Testis (tissue), 2 donors: ENCODE measurements at regions not wholly inside any gene's neighbourhood (a gene's known extent, or its start where the extent isn't known, plus 50 kb on each side); places are given as distances from the start of the nearest gene placed in this dataset.

Source experiments
- DNase-seq: peaks from one replicate; pipeline ENCODE4 v3.0.0-alpha.2; 2019
- H3K27ac ChIP-seq, 2 donors: fragments of 200-600 bp; sonication (generic); one replicate each; pipeline ENCODE4 v1.5.1; 2019
- H3K27me3 ChIP-seq: fragments of 200-600 bp; sonication (generic); one replicate; pipeline ENCODE4 v1.5.1; 2019
- H3K36me3 ChIP-seq: fragments of 200-600 bp; sonication (generic); one replicate; pipeline ENCODE4 v1.5.1; 2017; ENCODE audit warnings: low read depth; ENCODE audit errors: missing control alignments
- H3K4me1 ChIP-seq: fragments of 200-600 bp; sonication (generic); one replicate; pipeline ENCODE4 v1.5.1; 2019
- H3K4me3 ChIP-seq, 2 donors: fragments of 200-600 bp; sonication (generic); one replicate each; pipeline ENCODE4 v1.5.1; 2017 to 2019
- H3K9me3 ChIP-seq: fragments of 200-600 bp; sonication (generic); one replicate; pipeline ENCODE4 v1.5.1; 2017
- POLR2A ChIP-seq: fragments of 450-650 bp; IDR thresholded peaks from one replicate; pipeline ENCODE4 v1.6.1; 2017; ENCODE audit warnings: antibody characterized with exemption, mild to moderate bottlenecking, moderate library complexity
- WGBS, 2 donors: methylation state at CpG; one replicate each; pipeline ENCODE4 v1.1.5; 2018; 5-methylcytosine and 5-hydroxymethylcytosine counted together
- intact Hi-C: fragments of 100-400 bp; cut with DNase I; formaldehyde crosslinking; loops from one replicate; pipeline ENCODE4 v1.15.1; 2023; ENCODE audit warnings: low total_unique reads
- TF ChIP-seq, protein P1 (sequence below), 3 experiments: fragments of 450-650 bp in 2 of 3; fragments of 200-600 bp in 1 of 3; sonication (generic) in 1 of 3; IDR thresholded peaks; one replicate each; pipeline ENCODE4 v1.5.1; 2016 to 2019; ENCODE audit warnings: antibody characterized with exemption in 3 of 3, mild to moderate bottlenecking in 2 of 3, moderate library complexity in 1 of 3

DNA sequence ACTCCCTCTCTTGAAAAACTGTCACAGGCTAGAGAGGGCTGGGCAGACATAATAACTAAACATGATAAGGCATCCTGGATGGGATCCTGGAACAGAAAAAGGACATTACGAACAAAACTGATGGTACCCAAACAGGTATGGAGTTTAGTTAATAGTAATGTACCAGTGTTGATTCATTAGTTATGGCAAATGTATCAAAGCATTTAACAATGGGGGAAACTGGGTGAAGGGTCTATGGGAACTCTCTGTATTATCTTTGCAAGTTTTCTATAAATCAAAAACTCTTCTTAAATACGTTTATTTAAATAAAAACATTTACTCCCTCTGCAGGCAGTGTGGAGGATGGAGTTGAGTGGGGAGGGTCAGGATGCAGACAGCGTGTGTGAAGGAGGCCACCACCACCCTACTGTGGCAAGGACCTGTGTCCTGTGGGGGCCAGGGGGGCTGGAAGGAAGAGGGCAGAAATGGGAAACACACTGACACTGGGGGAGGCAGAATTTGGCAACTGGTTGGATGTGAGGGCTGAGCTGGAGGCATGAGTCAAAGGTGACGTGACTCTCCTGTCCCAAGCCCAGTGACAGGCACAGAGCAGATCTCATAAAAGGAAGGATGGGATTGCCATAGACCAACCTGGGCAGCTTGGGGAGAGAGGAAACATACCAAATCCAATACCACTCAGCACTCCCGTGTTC, 59.6 kb upstream of the ITGA11 start:
- intact Hi-C loops, result no loop called here
- no peak for DNase-seq
- 89 to 93% methylated on average over 5 of the region's 5 CpGs for WGBS, 2 donors
- Histone ChIP-seq H3K4me1 (peaks cover 5% of the 10 kb centered on the region), H3K27ac (no peak overlapping the region), H3K27me3 (no peaks in the 10 kb centered on the region), H3K36me3 (no peaks in the 10 kb centered on the region), H3K9me3 (no peaks in the 10 kb centered on the region), H3K4me3 (no peak overlapping the region)
- TF ChIP-seq, protein P1, sequence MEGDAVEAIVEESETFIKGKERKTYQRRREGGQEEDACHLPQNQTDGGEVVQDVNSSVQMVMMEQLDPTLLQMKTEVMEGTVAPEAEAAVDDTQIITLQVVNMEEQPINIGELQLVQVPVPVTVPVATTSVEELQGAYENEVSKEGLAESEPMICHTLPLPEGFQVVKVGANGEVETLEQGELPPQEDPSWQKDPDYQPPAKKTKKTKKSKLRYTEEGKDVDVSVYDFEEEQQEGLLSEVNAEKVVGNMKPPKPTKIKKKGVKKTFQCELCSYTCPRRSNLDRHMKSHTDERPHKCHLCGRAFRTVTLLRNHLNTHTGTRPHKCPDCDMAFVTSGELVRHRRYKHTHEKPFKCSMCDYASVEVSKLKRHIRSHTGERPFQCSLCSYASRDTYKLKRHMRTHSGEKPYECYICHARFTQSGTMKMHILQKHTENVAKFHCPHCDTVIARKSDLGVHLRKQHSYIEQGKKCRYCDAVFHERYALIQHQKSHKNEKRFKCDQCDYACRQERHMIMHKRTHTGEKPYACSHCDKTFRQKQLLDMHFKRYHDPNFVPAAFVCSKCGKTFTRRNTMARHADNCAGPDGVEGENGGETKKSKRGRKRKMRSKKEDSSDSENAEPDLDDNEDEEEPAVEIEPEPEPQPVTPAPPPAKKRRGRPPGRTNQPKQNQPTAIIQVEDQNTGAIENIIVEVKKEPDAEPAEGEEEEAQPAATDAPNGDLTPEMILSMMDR (IDR thresholded peaks at IDR 0.05), result no peak
- no peak for TF ChIP-seq POLR2A

DNA sequence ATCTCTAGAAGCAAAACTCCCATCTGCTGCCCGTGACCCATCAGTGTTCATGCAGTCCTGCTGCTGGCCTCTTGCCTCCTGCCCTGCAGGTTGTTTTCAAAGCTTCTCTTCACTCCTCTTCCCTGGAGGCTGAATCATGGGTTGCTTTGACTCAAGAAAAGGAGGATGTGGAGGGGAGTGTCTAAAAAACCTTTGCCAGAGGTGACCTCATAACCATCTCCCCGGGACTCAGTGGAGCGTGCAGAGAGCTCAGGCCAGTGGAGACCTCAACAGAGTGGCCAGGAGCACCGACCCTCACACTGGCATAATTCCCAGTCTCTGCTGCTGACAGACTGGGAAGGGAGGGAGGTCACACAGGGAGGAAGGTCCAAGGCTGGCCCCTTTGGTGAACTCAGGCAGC, 60.9 kb upstream of the ITGA11 start:
- H3K4me1 ChIP-seq, result no peaks in the 10 kb centered on the region
- no peaks in the 10 kb centered on the region for H3K36me3 ChIP-seq
- intact Hi-C loops, result no loop called here
- H3K27ac ChIP-seq, result no peak overlapping the region
- 33 to 44% methylated on average over 4 of the region's 4 CpGs for WGBS, 2 donors
- no peaks in the 10 kb centered on the region for H3K9me3 ChIP-seq
- DNase-seq, result no peak
- TF ChIP-seq, protein P1 (IDR thresholded peaks at IDR 0.05), result no peak
- TF ChIP-seq POLR2A, result no peak
- no peak overlapping the region for H3K4me3 ChIP-seq
- H3K27me3 ChIP-seq, result no peaks in the 10 kb centered on the region

DNA sequence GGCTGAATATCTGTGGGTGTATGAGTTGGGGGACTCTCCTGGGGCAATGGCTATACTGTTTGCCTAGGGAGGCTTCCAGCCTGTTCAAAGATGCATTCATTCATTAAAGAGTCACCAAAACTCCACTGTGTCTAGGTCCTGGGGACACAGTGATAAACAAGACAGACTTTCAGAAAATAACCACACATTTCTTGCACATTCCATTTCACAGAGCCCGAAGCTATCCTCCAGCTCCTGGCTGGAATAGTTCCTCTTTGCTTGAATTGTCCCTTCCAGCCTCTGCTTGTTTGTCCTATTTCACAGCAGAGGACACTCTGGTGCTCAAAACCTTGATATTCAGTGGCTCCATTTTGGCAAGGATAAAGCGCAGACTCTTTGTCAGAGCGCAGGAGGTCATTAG, 61.7 kb upstream of the ITGA11 start:
- Histone ChIP-seq H3K9me3 (no peaks in the 10 kb centered on the region), H3K27me3 (no peaks in the 10 kb centered on the region), H3K36me3 (no peaks in the 10 kb centered on the region), H3K27ac (no peak overlapping the region), H3K4me3 (no peak overlapping the region), H3K4me1 (no peaks in the 10 kb centered on the region)
- intact Hi-C loops, result no loop called here
- no peak for DNase-seq
- 81 to 82% methylated on average over 3 of the region's 3 CpGs for WGBS, 2 donors
- TF ChIP-seq, protein P1 (IDR thresholded peaks at IDR 0.05), result no peak
- TF ChIP-seq POLR2A, result no peak

DNA sequence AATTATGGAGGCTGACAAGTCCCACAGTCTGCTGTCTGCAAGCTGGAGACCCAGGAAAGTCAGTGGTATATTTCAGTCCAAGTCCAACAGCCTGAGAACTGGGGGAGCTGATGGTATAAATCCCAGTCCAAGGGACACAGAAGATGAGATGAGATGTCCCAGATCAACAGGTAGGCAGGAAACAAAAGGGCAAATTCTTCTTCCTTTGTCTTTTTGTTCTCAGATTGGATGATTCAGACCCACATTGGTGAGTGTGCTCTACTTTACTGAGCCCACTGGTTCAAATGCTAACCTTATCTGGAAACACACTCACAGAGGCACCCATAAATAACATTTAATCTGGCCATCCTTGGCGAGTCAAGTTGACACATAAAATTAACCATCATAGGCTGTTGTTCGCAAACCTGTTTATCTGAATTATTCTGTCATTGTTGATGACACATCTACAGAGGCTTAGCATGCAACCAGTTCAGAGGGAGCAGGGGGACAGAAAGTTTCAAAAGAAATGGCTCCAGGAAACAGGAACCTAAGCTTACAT, 62.7 kb upstream of the ITGA11 start:
- no peaks in the 10 kb centered on the region for H3K4me1 ChIP-seq
- H3K9me3 ChIP-seq, result no peaks in the 10 kb centered on the region
- DNase-seq, result no peak
- no peak overlapping the region for H3K4me3 ChIP-seq
- 75 to 90% methylated on average over 2 of the region's 2 CpGs for WGBS, 2 donors
- TF ChIP-seq, protein P1 (IDR thresholded peaks at IDR 0.05), result no peak
- TF ChIP-seq POLR2A, result no peak
- H3K36me3 ChIP-seq, result no peaks in the 10 kb centered on the region
- H3K27me3 ChIP-seq, result no peaks in the 10 kb centered on the region
- no peak overlapping the region for H3K27ac ChIP-seq
- intact Hi-C loops, result no loop called here
